Activated gamma-delta T cell (primary cell): ENCODE measurements at regions not wholly inside any gene's neighbourhood (a gene's known extent, or its start where the extent isn't known, plus 50 kb on each side); places are given as distances from the start of the nearest gene placed in this dataset.
"Not testable (repeated sequence)": the region's sequence is repeated elsewhere in the genome, so short reads cannot be mapped to it uniquely, and the experiment has no call there.

Experiments
- DNase-seq: peaks from one replicate; lab custom pipeline; 2025; lab: John Stamatoyannopoulos, UW

GRCh38 chr3:118637846-118638245 lies 396.8 kb downstream of the IGSF11 start:
- no peak for DNase-seq

- DNase-seq: no peak
These were observed 393.0 kb downstream of the IGSF11 start for GRCh38 chr3:118641608-118642007.

GRCh38 chr3:118671192-118671591 lies 363.5 kb downstream of the IGSF11 start:
- no peak for DNase-seq

- no peak for DNase-seq
These were observed 359.3 kb downstream of the IGSF11 start for GRCh38 chr3:118675305-118675704.

DNA sequence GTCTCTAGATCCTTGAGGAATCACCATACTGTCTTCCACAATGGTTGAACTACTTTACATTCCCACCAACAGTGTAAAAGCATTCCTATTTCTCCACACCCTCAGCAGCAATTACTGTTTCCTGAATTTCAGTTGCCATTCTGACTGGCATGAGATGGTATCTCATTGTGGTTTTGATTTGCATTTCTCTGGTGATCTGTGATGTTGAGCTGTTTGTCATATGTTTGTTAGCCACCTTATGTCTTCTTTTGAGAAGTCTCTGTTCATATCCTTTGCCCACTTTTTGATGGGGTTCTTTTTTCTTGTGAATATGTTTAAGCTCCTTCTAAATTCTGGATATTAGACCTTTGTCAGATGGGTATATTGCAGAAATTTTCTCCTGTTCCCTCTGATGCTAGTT lies 356.0 kb downstream of the IGSF11 start:
- not testable (repeated sequence) for DNase-seq

DNA sequence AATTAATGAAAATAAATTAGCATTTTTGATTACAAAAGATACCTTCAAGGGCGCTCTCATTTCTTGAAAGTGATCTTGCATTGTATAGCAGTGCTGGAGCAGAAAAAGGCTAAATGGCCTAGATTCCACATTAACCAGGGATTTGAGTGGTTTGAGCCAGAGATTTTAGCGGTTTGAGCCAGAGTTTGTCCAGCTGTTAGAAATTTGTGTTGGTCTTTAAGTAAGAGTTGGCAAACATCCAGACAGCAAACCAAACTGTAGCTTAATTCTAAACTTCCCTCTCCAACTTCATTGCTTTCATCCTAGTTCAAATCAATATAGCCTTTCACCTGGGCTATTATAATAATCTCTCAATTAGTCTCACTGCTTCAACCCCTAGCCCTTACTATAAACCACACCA lies 351.7 kb downstream of the IGSF11 start:
- no peak for DNase-seq

DNA sequence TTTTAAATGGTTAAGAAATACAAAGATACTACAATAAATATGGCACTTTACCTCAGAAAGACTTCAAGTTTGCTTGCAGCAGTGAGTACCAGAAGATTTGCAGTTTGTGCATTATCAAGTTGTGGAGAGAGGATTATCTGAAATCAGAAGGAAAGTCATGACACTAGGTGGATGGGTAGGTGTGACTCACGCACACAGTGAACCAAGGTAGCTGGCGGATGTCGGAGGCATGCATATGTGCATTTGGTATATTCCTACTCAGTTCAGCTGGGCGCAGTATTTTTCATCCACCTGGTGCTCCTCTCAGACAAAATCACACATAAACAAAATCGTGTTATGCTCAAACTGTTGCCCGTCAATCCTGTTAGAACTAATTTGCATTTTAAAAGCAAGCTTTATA lies 351.0 kb downstream of the IGSF11 start:
- DNase-seq: no peak

DNA sequence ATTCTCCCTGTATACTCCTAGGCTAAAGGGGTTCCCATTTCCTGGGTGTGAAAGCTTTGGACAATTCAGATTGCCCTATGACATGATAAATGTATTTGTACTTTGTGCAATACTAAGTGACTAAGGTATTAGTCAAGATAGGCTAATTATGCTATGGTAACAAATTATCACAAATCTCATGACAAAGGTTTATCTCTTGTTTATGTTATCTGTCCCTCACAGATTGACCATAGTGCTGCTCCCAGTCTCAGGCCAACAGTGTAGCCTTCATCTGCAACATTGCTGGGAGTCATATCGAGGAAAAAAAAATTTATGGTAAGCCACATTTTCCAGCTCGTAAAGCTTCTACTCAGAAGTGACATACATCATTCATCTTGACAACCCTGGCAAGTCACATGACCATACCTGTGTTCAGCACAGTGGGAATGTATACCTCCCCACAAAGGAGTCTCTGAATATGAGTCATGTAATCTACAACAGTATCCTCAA lies 346.2 kb downstream of the IGSF11 start:
- DNase-seq: no peak

DNA sequence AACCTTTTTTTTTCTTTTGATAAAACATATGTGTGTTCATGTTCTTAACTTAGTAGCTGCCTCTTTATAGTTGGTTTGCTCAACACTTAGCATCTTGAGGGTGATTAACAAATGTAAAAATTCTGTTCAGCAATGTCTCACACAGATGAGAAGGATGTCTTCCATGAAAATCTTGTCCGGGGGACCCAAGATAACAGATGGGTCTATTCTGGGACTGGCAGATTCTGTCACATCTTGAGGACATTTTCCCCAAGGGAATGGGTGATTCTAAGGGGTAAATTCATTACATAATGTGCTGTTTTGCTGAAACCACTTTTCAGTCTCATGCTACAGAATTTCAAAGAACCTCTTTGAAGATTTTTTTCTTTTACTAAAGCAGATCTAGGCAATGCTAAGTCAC lies 342.2 kb downstream of the IGSF11 start:
- no peak for DNase-seq

DNA sequence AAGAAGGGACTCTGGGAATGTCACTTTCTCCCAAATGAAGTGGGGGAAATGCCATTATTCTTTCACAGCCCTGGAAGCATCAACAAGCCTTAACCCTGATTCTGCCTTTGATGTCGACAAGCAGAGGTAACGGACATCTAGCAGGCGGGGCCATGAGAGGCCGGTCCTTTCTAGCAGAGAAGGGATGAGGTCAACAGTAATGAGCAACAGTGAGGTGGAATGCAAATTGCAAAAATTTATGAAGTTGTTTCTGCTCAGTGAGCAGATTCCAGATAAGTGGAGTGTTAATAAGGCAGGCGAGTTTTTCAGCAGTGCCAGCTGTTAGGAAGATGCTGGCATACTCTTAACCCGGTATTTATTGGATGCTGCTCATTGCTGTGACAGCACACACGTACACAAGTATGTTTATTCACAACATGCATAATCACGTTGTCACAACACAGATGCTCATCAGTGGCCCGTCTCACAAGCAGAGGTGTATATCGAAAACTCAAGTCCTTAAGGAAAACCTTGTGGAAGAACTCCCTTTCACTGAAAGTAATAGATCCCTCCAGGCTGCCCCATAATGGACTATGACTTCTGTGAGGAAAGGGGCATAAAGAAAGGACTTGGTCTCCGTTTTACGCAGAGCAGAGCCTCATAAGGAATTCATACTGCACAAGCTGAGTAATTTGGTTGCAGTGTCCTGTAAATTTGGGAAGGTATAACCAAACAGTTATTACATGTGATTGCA lies 329.0 kb downstream of the IGSF11 start:
- no peak for DNase-seq

- no peak for DNase-seq
These were observed 326.7 kb downstream of the IGSF11 start for GRCh38 chr3:118707991-118708390.

GRCh38 chr3:118710532-118710931 lies 324.1 kb downstream of the IGSF11 start:
- no peak for DNase-seq

DNA sequence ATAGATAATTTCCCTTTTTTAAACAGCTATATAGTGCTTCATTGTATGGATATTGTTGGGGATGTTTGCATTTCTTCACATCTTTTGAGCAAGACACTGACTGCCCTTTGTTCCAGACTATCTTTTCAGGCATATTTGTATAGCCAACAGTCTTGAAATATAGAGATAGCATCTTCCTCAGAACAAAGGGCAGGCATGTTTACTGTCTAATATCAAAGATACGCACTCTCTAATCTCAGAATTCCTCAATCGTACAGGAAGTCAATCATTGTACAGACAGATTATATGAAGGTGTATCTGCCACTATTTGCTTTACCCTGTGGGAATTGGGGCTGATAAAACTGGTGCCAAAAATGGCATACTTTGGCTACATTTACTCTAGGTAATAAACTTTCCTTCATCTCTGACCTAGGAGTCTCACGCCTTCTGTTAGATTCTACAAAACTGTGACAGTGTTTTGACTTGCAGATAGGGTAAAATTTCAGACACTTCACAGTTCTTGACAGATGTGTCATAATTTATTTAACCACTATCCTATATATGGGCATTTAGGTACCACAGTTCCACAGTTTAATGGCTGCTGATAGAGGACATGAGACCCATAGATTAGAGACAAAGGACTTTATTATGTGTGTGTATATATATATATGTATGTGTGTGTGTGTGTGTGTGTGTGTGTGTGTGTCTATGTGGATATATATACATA lies 321.0 kb downstream of the IGSF11 start:
- DNase-seq: no peak

GRCh38 chr3:118714800-118715199 lies 319.8 kb downstream of the IGSF11 start:
- no peak for DNase-seq

DNA sequence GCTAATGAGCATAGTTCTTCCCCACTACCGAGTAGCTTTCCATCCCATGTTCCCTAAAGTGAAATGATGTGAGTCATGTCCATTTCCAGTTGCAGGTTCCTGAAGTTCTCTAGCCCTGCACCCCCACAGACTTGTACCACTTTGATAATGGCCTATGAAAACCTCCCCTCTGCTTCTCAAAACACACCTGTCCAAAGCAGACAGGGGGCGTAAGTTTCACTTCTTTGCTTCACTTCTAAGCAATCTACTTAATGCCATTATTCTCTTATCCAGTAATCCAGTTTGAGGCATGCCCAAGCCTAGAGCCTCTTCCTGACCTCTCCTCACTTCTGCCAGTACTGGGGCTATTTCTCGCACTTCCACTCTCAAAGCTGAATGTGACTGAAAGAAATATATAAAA lies 305.1 kb downstream of the IGSF11 start:
- DNase-seq: no peak

GRCh38 chr3:118734664-118735063 lies 300.0 kb downstream of the IGSF11 start:
- no peak for DNase-seq

DNA sequence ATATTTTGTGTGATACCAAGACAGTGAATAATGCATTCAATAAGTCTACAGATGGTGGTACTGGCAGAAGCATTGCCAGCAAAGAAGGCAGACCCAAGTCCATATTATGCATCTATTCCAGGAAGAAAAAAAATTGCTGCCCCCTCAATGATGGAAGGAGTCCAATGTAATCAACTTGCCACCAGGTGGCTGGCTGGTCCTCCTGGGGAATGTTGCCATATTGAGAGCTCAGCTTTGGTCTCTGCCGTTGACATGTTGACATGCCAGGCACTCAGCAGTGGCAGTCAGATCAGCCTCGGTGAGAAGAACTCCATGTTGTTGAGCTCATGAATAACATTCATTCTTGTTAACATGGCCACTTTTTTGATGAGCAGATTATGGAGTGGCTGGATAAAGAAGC lies 298.5 kb downstream of the IGSF11 start:
- no peak for DNase-seq

DNA sequence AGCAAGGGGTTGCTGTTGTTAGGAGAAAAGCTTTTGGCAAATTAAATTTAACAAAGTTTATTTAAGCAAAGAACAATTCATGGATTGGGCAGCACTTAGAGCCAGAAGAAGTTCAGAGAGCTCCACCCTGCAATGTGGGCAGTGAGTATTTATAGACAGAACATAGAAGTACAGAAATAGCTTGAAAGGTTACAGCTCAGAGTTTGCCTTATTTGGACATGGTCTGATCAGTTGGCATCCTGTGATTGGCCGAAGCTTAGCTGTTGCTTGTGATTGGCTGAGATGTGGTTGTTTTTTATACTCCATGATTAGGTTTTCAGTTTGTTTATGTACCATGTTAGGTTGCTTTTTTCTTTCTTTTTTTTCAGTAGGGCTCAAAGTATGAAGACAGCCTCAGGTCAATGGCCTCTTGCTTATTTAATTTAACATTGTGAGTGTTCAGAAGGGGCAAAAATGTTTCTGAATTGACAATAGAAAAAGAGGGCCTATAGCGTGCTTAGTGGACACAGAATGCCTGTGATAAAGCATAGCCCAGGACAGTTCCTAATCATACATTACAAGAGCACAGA lies 293.8 kb downstream of the IGSF11 start:
- no peak for DNase-seq

GRCh38 chr3:118742760-118743159 lies 291.9 kb downstream of the IGSF11 start:
- DNase-seq: no peak

DNA sequence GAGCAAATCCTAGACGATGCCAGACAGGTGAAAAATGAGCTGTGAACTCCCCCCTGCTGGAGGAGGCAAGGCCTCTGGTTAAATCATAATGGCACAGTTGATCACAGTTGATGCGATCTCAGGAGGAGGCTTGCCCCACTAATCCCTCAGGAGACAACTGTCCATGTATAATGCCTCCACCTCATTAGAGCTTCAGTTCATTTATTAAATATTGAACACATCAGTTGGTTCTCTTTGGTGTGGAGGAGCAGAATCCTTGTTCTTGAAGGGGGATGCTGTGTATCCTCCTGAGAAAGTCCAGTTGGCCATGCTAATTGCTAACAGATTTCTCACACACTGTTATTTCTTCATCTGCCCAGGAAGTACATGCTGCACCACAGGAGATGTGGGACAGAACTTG lies 290.5 kb downstream of the IGSF11 start:
- DNase-seq: no peak

DNA sequence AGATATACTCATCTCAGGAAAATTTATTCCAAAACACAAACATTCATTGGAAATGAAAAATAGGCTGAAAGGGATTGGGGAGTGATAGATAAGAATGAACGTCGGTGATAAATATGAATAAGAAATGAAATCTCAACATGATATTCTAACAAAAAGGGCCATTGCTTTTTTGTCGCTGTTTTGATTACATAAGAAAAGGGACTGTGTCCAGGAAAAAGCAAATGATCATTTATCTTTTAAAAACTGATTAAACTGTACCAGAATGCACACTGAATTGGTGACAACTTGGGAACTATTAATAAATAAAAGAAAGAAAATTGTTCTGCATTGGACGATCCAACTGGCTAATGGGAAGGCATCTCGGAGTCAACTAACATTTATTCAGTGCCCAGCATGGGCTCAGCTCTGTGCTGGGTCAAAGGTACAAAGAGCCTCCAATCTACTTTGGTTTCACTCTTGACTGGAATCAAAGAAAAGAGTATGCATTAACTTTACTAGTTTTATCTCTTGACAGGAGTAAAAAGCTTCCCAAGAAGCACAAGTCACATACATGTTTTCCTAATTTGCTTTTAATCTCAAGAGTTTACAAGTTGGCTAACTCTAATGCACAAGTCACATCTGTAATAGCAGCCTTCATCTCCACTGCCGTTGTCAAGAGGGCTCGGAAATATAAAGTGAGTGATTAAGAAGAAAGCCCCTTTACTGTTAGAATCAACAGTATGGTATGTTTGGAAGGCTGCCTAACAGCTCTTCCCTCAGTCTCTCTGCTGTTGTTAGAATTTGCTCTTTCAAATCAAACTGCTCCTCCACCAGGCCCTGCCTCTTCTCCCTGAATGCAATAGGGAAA lies 280.0 kb downstream of the IGSF11 start:
- DNase-seq: no peak

DNA sequence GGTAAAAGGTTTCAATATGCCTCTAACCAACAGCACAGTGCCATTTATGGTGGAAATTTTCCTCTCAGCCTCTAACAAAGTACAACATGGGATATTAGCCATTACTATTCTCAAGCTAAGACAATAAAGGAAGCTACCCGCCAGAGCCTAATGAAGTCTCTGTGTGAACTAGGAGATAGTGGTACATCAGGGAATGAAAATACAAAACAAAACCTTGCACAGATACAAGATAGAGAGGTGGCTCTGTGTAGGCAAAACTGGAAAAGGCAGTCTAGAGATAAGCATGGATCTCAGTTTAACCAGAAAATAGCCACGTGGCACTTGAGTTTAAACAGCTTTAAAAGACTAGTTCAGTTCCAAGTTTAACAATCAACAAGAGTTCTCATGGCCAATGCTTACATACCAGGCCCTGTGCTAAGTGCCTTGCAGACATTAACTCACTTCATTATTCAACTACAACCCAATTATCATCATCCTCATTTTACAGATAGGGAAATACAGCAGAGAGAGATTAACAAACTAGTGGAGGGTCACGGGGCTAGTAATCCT lies 279.3 kb downstream of the IGSF11 start:
- no peak for DNase-seq
